Endothelial cell of umbilical vein (primary cell): ENCODE measurements at regions not wholly inside any gene's neighbourhood (a gene's known extent, or its start where the extent isn't known, plus 50 kb on each side); places are given as distances from the start of the nearest gene placed in this dataset.

Experiments
- BruUV-seq: library from RNA; stranded (reverse); fragments of 400-500 nt; replicated peaks from 2 replicates; lab custom pipeline; 2021; lab: Mats Ljungman, UMichigan
- CTCF ChIA-PET: fragments of 300-600, 350-600 bp; sonication (Branson Sonifier 250); formaldehyde crosslinking; loops from one replicate; lab custom pipeline; 2021; ENCODE audit warnings: antibody characterized with exemption, inconsistent platforms; lab: Charles Lee
- POLR2A ChIA-PET: fragments of 300-600, 350-600 bp; sonication (Branson Sonifier 250); formaldehyde crosslinking; loops from one replicate; lab custom pipeline; 2021; ENCODE audit warnings: antibody characterized with exemption, inconsistent platforms; lab: Charles Lee
- DNase-seq: peaks from one replicate; pipeline ENCODE4 v3.0.0-alpha.2; 2011; ENCODE audit warnings: low read depth, low spot score
- FAIRE-seq: peaks from 2 replicates; lab custom pipeline; 2011; peaks lifted over from hg19 to GRCh38; lab: Jason Lieb, UNC
- H2AFZ ChIP-seq: 2 replicates; pipeline ENCODE4 v1.6.0; 2012; ENCODE audit warnings: low read depth, low read length, control low read depth, inconsistent platforms
- H3K27ac ChIP-seq: 2 replicates; pipeline ENCODE4 v1.5.1; 2011; ENCODE audit warnings: low read depth, mild to moderate bottlenecking, control low read depth, low read length, moderate library complexity; ENCODE audit not compliant: insufficient read depth
- H3K27me3 ChIP-seq, 2 experiments: 2 replicates each; pipeline versions ENCODE4 v1.6.0 to v1.6.1; 2011; ENCODE audit warnings: low read length in 2 of 2, mixed read lengths in 1 of 2; ENCODE audit not compliant: control insufficient read depth in 2 of 2, insufficient read depth in 2 of 2
- H3K36me3 ChIP-seq, 2 experiments: 2 replicates in 1 of 2; 3 replicates in 1 of 2; pipeline ENCODE4 v1.5.1; 2011; ENCODE audit warnings: low read length in 2 of 2, mild to moderate bottlenecking in 1 of 2, moderate library complexity in 1 of 2; ENCODE audit not compliant: control insufficient read depth in 2 of 2, insufficient read depth in 2 of 2; ENCODE audit errors: extremely low read depth in 1 of 2
- H3K4me1 ChIP-seq: 3 replicates; pipeline ENCODE4 v1.5.1; 2011; ENCODE audit warnings: mild to moderate bottlenecking, low read length; ENCODE audit not compliant: control insufficient read depth, insufficient read depth; ENCODE audit errors: extremely low read depth
- H3K4me2 ChIP-seq: 2 replicates; pipeline ENCODE4 v1.6.1; 2011; ENCODE audit warnings: low read length, control low read depth, mixed read lengths; ENCODE audit not compliant: insufficient read depth
- H3K4me3 ChIP-seq, 3 experiments: fragments of 200-600 bp in 1 of 3; sonication (generic), shearing (Covaris generic) in 1 of 3; replicated peaks in 1 of 3; 2 replicates each; pipeline ENCODE4 v1.5.1; 2011 to 2016; ENCODE audit warnings: control low read depth in 3 of 3, low read length in 3 of 3, mild to moderate bottlenecking in 2 of 3, inconsistent platforms in 1 of 3, low read depth in 1 of 3, moderate library complexity in 1 of 3; ENCODE audit not compliant: insufficient read depth in 1 of 3
- H3K79me2 ChIP-seq: 2 replicates; pipeline ENCODE4 v1.6.0; 2012; ENCODE audit warnings: low read length, inconsistent platforms; ENCODE audit not compliant: control insufficient read depth, insufficient read depth
- H3K9ac ChIP-seq: replicated peaks from 2 replicates; pipeline ENCODE3; 2011; ENCODE audit warnings: low read length, control low read depth; ENCODE audit not compliant: insufficient read depth; ENCODE audit errors: extremely low read depth
- H3K9me1 ChIP-seq: replicated peaks from 3 replicates; pipeline ENCODE4 v1.6.0; 2011; ENCODE audit warnings: mild to moderate bottlenecking, low read length; ENCODE audit not compliant: control insufficient read depth, insufficient read depth; ENCODE audit errors: extremely low read depth
- H3K9me3 ChIP-seq: replicated peaks from 2 replicates; pipeline ENCODE4 v1.5.1; 2012; ENCODE audit warnings: low read length, inconsistent platforms; ENCODE audit not compliant: control insufficient read depth, insufficient read depth
- H4K20me1 ChIP-seq: replicated peaks from 2 replicates; pipeline ENCODE3; 2011; ENCODE audit warnings: mild to moderate bottlenecking, low read length; ENCODE audit not compliant: control insufficient read depth, insufficient read depth; ENCODE audit errors: extremely low read depth
- MYC ChIP-seq: IDR thresholded peaks from one replicate; pipeline ENCODE4 v1.6.1; 2011; ENCODE audit warnings: mild to moderate bottlenecking, low read depth, low read length
- dilution Hi-C: fragments of 300-500 bp; cut with MboI; formaldehyde crosslinking; loops from one replicate; pipeline ENCODE4 v1.15.0; 2019; ENCODE audit warnings: low sequenced_read_pairs; ENCODE audit not compliant: extremely low pct_ligation_motif_present
- intact Hi-C: fragments of 100-400 bp; cut with micrococcal nuclease; formaldehyde crosslinking; loops from one replicate; pipeline ENCODE4 v1.10.0; 2022
- TF ChIP-seq, protein P1 (sequence below), 2 donors: IDR thresholded peaks; 1 replicate in 1 of 2; 2 replicates in 1 of 2; pipeline ENCODE4 v1.5.1; 2011; ENCODE audit warnings: low read length in 2 of 2, mild to moderate bottlenecking in 2 of 2, moderate library complexity in 2 of 2, control low read depth in 1 of 2, inconsistent platforms in 1 of 2, low read depth in 1 of 2; ENCODE audit not compliant: insufficient read depth in 1 of 2; ENCODE audit errors: extremely low read depth in 1 of 2

DNA sequence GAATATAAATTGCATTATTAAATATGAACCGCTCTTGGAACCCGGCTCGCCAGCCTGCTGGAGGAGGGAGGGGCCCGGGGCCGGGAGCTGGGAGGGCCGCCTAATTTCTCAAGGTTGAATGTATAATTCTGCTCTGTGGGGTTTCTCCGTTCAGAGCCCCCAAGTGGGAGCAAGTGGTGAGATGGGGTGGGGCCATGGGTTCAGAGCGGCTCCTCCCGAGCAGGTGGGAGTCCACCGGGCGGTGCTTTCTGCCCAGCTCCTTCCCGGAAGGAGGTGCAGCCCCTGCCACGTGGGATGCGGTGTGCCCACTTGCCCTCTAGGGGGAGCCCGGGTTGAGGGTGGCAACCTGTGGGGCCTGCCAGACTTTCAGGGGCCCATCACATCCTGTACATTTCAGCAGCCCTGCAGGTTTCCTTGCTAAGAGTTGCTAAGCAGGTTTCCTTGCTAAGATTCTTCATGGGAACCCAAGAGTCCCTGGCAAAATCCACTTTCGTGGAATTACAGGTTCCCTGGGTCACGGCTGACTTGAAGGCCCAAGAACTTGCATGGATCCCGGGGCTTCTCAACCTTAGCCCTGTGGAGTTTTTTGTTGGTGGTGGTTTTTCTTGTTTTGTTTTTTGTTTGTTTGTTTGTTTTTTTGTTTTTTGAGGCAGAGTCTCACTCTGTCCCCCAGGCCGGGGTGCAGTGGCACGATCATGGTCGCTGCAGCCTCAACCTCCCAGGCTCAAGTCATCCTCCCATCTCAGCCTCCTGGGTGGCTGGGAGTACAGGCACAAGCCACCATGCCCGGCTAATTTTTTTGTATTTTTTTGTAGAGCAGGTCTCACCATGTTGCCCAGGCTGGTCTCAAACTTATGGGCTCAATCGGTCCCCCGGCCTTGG, 196.7 kb upstream of the GSE1 start:
- BruUV-seq, result no TSS peak
- TF ChIP-seq MYC, result no peak
- TF ChIP-seq, protein P1, sequence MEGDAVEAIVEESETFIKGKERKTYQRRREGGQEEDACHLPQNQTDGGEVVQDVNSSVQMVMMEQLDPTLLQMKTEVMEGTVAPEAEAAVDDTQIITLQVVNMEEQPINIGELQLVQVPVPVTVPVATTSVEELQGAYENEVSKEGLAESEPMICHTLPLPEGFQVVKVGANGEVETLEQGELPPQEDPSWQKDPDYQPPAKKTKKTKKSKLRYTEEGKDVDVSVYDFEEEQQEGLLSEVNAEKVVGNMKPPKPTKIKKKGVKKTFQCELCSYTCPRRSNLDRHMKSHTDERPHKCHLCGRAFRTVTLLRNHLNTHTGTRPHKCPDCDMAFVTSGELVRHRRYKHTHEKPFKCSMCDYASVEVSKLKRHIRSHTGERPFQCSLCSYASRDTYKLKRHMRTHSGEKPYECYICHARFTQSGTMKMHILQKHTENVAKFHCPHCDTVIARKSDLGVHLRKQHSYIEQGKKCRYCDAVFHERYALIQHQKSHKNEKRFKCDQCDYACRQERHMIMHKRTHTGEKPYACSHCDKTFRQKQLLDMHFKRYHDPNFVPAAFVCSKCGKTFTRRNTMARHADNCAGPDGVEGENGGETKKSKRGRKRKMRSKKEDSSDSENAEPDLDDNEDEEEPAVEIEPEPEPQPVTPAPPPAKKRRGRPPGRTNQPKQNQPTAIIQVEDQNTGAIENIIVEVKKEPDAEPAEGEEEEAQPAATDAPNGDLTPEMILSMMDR (IDR thresholded peaks at IDR 0.05; ENCODE audit: extremely low read depth in 1 of 2, insufficient read depth in 1 of 2, low read depth in 1 of 2, low read length in 2 of 2), result peak; percentile 45 to 69
- CTCF ChIA-PET, result interaction anchor here (0.5 to 1.5 kb wide), 18 partner anchors 9 to 359 kb away, joined by 3 to 18 read pairs (median 4); partner anchors contain the start of gene GSE1
- Histone ChIP-seq H3K4me3 (no peak overlapping the region), H3K79me2 (no peaks in the 10 kb centered on the region), H3K27ac (no peak overlapping the region), H3K27me3 (no peaks in the 10 kb centered on the region), H2AFZ (no peak overlapping the region), H3K4me2 (no peak overlapping the region), H3K9ac (no peak overlapping the region), H3K9me3 (no peaks in the 10 kb centered on the region), H3K36me3 (no peaks in the 10 kb centered on the region), H3K9me1 (no peaks in the 10 kb centered on the region), H4K20me1 (no peaks in the 10 kb centered on the region), H3K4me1 (no peaks in the 10 kb centered on the region)
- intact Hi-C loops, result loop anchor here (5.0 kb wide), 1 partner anchor 751 kb away; no protein-coding TSS in a partner anchor
- POLR2A ChIA-PET, result interaction anchor here (1.4 kb wide), 1 partner anchor 13 kb away, joined by 5 read pairs; no protein-coding TSS in a partner anchor
- DNase-seq (no peak), FAIRE-seq (no peak)
- dilution Hi-C loops, result no loop called here
